K562 (cell line): ENCODE measurements at regions not wholly inside any gene's neighbourhood (a gene's known extent, or its start where the extent isn't known, plus 50 kb on each side); places are given as distances from the start of the nearest gene placed in this dataset.

Experiments
- ATAC-seq: fragments of 200-7000 bp; cut with Tn5 transposase; 3 replicates; pipeline ENCODE4 v1.9.1; 2020; ENCODE audit warnings: moderate library complexity
- BruUV-seq: library from RNA; stranded (reverse); fragments of 400-500 nt; replicated peaks from 2 replicates; lab custom pipeline; 2021; lab: Mats Ljungman, UMichigan
- CTCF ChIA-PET: fragments of 300-600 bp; formaldehyde crosslinking; extraction: SDS; loops from one replicate; lab custom pipeline; 2021; ENCODE audit warnings: low intra/inter-chr PET ratio; lab: Yijun Ruan, JAX
- POLR2A ChIA-PET: fragments of 300-600, 350-650 bp; sonication (Branson Sonifier 250); formaldehyde crosslinking; extraction: SDS; loops from one replicate; lab custom pipeline; 2021; ENCODE audit warnings: antibody characterized with exemption, inconsistent platforms; lab: Yijun Ruan, JAX
- DNase-seq, 4 experiments: peaks; one replicate each; pipeline versions ENCODE4 v3.0.0 to v3.0.0-alpha.2; 2011 to 2018; ENCODE audit warnings: low spot score in 3 of 4, mixed read lengths in 3 of 4; ENCODE audit errors: extremely low read depth in 1 of 4
- FAIRE-seq: peaks from 2 replicates; lab custom pipeline; 2011; peaks lifted over from hg19 to GRCh38; lab: Jason Lieb, UNC
- H2AFZ ChIP-seq: 2 replicates; pipeline ENCODE4 v1.6.0; 2011; ENCODE audit warnings: low read depth, low read length, control low read depth, inconsistent platforms
- H3K27ac ChIP-seq: fragments of 200-600 bp; 3 replicates; pipeline ENCODE4 v1.8.0; 2011; ENCODE audit warnings: low read depth, mild to moderate bottlenecking, control low read depth, inconsistent platforms, low read length, moderate library complexity, mixed read lengths; ENCODE audit errors: extremely low read depth
- H3K27me3 ChIP-seq, 2 experiments: fragments of 300-600 bp in 1 of 2; 2 replicates in 1 of 2; 3 replicates in 1 of 2; pipeline versions ENCODE4 v1.6.0 to v1.8.0; 2011; ENCODE audit warnings: inconsistent platforms in 2 of 2, low read length in 2 of 2, mild to moderate bottlenecking in 1 of 2, mixed read lengths in 1 of 2, moderate library complexity in 1 of 2; ENCODE audit not compliant: control insufficient read depth in 2 of 2, insufficient read depth in 2 of 2
- H3K36me3 ChIP-seq: fragments of 300-600 bp; 3 replicates; pipeline ENCODE4 v1.8.0; 2011; ENCODE audit warnings: mild to moderate bottlenecking, low read length, inconsistent platforms; ENCODE audit not compliant: control insufficient read depth, insufficient read depth
- H3K4me1 ChIP-seq, 2 experiments: fragments of 200-600 bp in 1 of 2; replicated peaks in 1 of 2; 2 replicates in 1 of 2; 3 replicates in 1 of 2; pipeline versions ENCODE4 v1.5.1 to v1.8.0; 2011; ENCODE audit warnings: inconsistent platforms in 2 of 2, low read length in 2 of 2, mild to moderate bottlenecking in 1 of 2, mixed read lengths in 1 of 2, moderate library complexity in 1 of 2; ENCODE audit not compliant: control insufficient read depth in 2 of 2, insufficient read depth in 2 of 2
- H3K4me2 ChIP-seq: 2 replicates; pipeline ENCODE4 v1.6.1; 2011; ENCODE audit warnings: low read length, control low read depth, inconsistent platforms, mixed read lengths; ENCODE audit not compliant: insufficient read depth
- H3K4me3 ChIP-seq: fragments of 200-600 bp; sonication (generic), shearing (Covaris generic); 2 replicates; pipeline ENCODE4 v1.5.1; 2016; ENCODE audit warnings: control low read depth, inconsistent platforms
- H3K79me2 ChIP-seq: fragments of 200-600 bp; 3 replicates; pipeline ENCODE4 v1.8.0; 2011; ENCODE audit warnings: low read length, inconsistent platforms; ENCODE audit not compliant: control insufficient read depth, insufficient read depth
- H3K9ac ChIP-seq, 2 experiments: 2 replicates each; pipeline versions ENCODE4 v1.6.0 to v1.6.1; 2011; ENCODE audit warnings: low read depth in 2 of 2, low read length in 2 of 2, control low read depth in 1 of 2, inconsistent platforms in 1 of 2, mild to moderate bottlenecking in 1 of 2, mixed read lengths in 1 of 2; ENCODE audit not compliant: insufficient read depth in 1 of 2
- H3K9me1 ChIP-seq: one replicate; pipeline ENCODE4 v1.6.0; 2011; ENCODE audit warnings: inconsistent platforms, mild to moderate bottlenecking, low read length, moderate library complexity; ENCODE audit not compliant: control insufficient read depth, insufficient read depth
- H3K9me3 ChIP-seq: replicated peaks from 2 replicates; pipeline ENCODE4 v1.5.1; 2011; ENCODE audit warnings: low read depth, low read length, inconsistent platforms; ENCODE audit not compliant: control insufficient read depth, insufficient read depth
- H4K20me1 ChIP-seq: replicated peaks from 2 replicates; pipeline ENCODE4 v1.6.1; 2011; ENCODE audit warnings: low read length, inconsistent platforms, mixed read lengths; ENCODE audit not compliant: control insufficient read depth, insufficient read depth
- CBFA2T2 ChIP-seq: fragments of 450-650 bp; conservative IDR thresholded peaks from 2 replicates; pipeline ENCODE4 v1.6.1; 2017; ENCODE audit warnings: mild to moderate bottlenecking
- JUNB ChIP-seq: fragments of 450-650 bp; formaldehyde crosslinking; conservative IDR thresholded peaks from 2 replicates; pipeline ENCODE4 v1.4.0; 2020; ENCODE audit warnings: mild to moderate bottlenecking
- PHF20 ChIP-seq: fragments of 450-650 bp; IDR thresholded peaks from 2 replicates; pipeline ENCODE4 v1.6.1; 2018; ENCODE audit not compliant: partially characterized antibody
- PHF21A ChIP-seq: fragments of 450-650 bp; IDR thresholded peaks from 2 replicates; pipeline ENCODE4 v1.6.1; 2017; ENCODE audit warnings: low read depth, borderline replicate concordance
- PTRF ChIP-seq: fragments of 450-650 bp; IDR thresholded peaks from 2 replicates; pipeline ENCODE4 v1.6.1; 2016; ENCODE audit warnings: mild to moderate bottlenecking, missing genetic modification characterization, missing compliant biosample characterization
- SAP30 ChIP-seq: fragments of 200-600 bp; sonication (generic); IDR thresholded peaks from 2 replicates; pipeline ENCODE4 v1.6.1; 2012; ENCODE audit warnings: borderline replicate concordance, low read depth, mild to moderate bottlenecking, moderate library complexity, low read length, control low read depth, inconsistent platforms; ENCODE audit not compliant: insufficient read depth, poor library complexity, severe bottlenecking
- ZBTB8A ChIP-seq: fragments of 450-650 bp; IDR thresholded peaks from 2 replicates; pipeline ENCODE4 v1.6.1; 2018; ENCODE audit warnings: mild to moderate bottlenecking, moderate library complexity; ENCODE audit not compliant: partially characterized antibody
- WGBS: fragments of 100-300 bp; shearing (Covaris generic); methylation state at CpG from one replicate; pipeline ENCODE4 v1.1.6; 2016; ENCODE audit warnings: low coverage, mixed read lengths; ENCODE audit not compliant: insufficient coverage; ENCODE audit errors: missing lambda C conversion rate; 5-methylcytosine and 5-hydroxymethylcytosine counted together
- in situ Hi-C: fragments of 300-500 bp; cut with MboI; formaldehyde crosslinking; loops from 4 replicates; pipeline ENCODE4 v1.15.0; 2018; ENCODE audit warnings: inconsistent platforms, mixed read lengths
- intact Hi-C: fragments of 100-400 bp; cut with micrococcal nuclease; formaldehyde crosslinking; loops from 2 replicates; pipeline ENCODE4 v1.14.2; 2022
- TF ChIP-seq, protein P1 (sequence below): fragments of 250-450 bp; sonication (Bioruptor Pico); IDR thresholded peaks from 2 replicates; pipeline ENCODE4 v1.4.0; 2020; ENCODE audit warnings: mild to moderate bottlenecking, moderate library complexity, borderline replicate concordance
- TF ChIP-seq, protein P2 (sequence below): sonication (generic); formaldehyde crosslinking; IDR thresholded peaks from 2 replicates; pipeline ENCODE4 v1.8.1; 2023; ENCODE audit warnings: missing genetic modification reagents, mild to moderate bottlenecking, borderline replicate concordance
- TF ChIP-seq, protein P3 (sequence below): fragments of 450-650 bp; IDR thresholded peaks from one replicate; pipeline ENCODE4 v1.6.1; 2018; ENCODE audit warnings: mild to moderate bottlenecking, moderate library complexity; ENCODE audit not compliant: partially characterized antibody

DNA sequence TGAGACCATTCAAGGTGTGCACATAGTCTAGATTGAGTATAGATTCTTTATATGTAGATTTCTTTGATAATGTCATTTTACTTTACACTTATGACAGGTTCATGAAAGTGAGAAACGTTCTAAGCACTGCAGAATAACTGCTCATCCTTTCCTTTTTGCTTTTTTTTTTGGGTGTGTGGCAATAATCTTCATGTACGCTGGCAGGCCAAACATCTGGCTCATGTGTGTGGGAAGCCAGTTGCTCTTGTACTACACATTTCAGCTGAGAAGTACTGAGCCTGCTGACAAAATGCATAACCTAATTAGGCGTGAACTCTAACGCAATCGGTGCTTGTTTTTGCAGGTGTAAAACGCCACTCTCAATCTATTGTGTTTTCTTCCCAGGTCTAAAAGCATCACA is 350.8 kb upstream of the KAZN start:
- Histone ChIP-seq H3K36me3 (no peaks in the 10 kb centered on the region), H3K4me2 (no peak overlapping the region), H3K4me3 (no peak overlapping the region), H3K9ac (no peak overlapping the region), H3K4me1 (no peaks in the 10 kb centered on the region), H3K27ac (no peak overlapping the region), H3K9me1 (no peaks in the 10 kb centered on the region)
- ChIA-PET CTCF (no interaction called here), POLR2A (interaction anchor here (2.0 kb wide), 1 partner anchor 15 kb away, joined by 6 read pairs; no protein-coding TSS in a partner anchor)
- ATAC-seq (no peak), DNase-seq (no peak), FAIRE-seq (no peak)
- no TSS peak for BruUV-seq
- WGBS = under 1% methylated on average over 6 of the region's 6 CpGs
- intact Hi-C loops = no loop called here
- TF ChIP-seq CBFA2T2 (no peak), JUNB (CRISPR knock-in tag) (no peak), PTRF (tag) (no peak), PHF21A (no peak), PHF20 (no peak), SAP30 (no peak), ZBTB8A (no peak)
- TF ChIP-seq, protein P1, sequence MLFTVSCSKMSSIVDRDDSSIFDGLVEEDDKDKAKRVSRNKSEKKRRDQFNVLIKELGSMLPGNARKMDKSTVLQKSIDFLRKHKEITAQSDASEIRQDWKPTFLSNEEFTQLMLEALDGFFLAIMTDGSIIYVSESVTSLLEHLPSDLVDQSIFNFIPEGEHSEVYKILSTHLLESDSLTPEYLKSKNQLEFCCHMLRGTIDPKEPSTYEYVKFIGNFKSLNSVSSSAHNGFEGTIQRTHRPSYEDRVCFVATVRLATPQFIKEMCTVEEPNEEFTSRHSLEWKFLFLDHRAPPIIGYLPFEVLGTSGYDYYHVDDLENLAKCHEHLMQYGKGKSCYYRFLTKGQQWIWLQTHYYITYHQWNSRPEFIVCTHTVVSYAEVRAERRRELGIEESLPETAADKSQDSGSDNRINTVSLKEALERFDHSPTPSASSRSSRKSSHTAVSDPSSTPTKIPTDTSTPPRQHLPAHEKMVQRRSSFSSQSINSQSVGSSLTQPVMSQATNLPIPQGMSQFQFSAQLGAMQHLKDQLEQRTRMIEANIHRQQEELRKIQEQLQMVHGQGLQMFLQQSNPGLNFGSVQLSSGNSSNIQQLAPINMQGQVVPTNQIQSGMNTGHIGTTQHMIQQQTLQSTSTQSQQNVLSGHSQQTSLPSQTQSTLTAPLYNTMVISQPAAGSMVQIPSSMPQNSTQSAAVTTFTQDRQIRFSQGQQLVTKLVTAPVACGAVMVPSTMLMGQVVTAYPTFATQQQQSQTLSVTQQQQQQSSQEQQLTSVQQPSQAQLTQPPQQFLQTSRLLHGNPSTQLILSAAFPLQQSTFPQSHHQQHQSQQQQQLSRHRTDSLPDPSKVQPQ = no peak
- TF ChIP-seq, protein P2, sequence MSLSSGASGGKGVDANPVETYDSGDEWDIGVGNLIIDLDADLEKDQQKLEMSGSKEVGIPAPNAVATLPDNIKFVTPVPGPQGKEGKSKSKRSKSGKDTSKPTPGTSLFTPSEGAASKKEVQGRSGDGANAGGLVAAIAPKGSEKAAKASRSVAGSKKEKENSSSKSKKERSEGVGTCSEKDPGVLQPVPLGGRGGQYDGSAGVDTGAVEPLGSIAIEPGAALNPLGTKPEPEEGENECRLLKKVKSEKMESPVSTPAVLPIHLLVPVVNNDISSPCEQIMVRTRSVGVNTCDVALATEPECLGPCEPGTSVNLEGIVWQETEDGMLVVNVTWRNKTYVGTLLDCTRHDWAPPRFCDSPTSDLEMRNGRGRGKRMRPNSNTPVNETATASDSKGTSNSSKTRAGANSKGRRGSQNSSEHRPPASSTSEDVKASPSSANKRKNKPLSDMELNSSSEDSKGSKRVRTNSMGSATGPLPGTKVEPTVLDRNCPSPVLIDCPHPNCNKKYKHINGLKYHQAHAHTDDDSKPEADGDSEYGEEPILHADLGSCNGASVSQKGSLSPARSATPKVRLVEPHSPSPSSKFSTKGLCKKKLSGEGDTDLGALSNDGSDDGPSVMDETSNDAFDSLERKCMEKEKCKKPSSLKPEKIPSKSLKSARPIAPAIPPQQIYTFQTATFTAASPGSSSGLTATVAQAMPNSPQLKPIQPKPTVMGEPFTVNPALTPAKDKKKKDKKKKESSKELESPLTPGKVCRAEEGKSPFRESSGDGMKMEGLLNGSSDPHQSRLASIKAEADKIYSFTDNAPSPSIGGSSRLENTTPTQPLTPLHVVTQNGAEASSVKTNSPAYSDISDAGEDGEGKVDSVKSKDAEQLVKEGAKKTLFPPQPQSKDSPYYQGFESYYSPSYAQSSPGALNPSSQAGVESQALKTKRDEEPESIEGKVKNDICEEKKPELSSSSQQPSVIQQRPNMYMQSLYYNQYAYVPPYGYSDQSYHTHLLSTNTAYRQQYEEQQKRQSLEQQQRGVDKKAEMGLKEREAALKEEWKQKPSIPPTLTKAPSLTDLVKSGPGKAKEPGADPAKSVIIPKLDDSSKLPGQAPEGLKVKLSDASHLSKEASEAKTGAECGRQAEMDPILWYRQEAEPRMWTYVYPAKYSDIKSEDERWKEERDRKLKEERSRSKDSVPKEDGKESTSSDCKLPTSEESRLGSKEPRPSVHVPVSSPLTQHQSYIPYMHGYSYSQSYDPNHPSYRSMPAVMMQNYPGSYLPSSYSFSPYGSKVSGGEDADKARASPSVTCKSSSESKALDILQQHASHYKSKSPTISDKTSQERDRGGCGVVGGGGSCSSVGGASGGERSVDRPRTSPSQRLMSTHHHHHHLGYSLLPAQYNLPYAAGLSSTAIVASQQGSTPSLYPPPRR = no peak
- TF ChIP-seq, protein P3, sequence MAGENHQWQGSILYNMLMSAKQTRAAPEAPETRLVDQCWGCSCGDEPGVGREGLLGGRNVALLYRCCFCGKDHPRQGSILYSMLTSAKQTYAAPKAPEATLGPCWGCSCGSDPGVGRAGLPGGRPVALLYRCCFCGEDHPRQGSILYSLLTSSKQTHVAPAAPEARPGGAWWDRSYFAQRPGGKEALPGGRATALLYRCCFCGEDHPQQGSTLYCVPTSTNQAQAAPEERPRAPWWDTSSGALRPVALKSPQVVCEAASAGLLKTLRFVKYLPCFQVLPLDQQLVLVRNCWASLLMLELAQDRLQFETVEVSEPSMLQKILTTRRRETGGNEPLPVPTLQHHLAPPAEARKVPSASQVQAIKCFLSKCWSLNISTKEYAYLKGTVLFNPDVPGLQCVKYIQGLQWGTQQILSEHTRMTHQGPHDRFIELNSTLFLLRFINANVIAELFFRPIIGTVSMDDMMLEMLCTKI = no peak
- TF ChIP-seq, all 486 proteins: peak for 0
- H4K20me1 ChIP-seq = no peaks in the 10 kb centered on the region
- H3K79me2 ChIP-seq = no peaks in the 10 kb centered on the region
- H3K9me3 ChIP-seq = no peaks in the 10 kb centered on the region
- peaks cover 0 to 9% of the 10 kb centered on the region in 2 experiments; a peak in 3 of 5 replicates for H3K27me3 ChIP-seq
- no peak overlapping the region for H2AFZ ChIP-seq
- in situ Hi-C loops = no loop called here
